IMR-90 (cell line): ENCODE measurements at regions not wholly inside any gene's neighbourhood (a gene's known extent, or its start where the extent isn't known, plus 50 kb on each side); places are given as distances from the start of the nearest gene placed in this dataset.
A peak's percentile ranks its signal among the peaks of the same experiment; 100 is the strongest.

Source experiments
- ATAC-seq: fragments of 200-7000 bp; cut with Tn5 transposase; 2 replicates; pipeline ENCODE4 v1.9.1; 2020; ENCODE audit warnings: low read depth, mild to moderate bottlenecking, moderate library complexity
- BruUV-seq: library from RNA; stranded (reverse); fragments of 400-500 nt; replicated peaks from 2 replicates; lab custom pipeline; 2021; lab: Mats Ljungman, UMichigan
- CTCF ChIA-PET: fragments of 300-600 bp; formaldehyde crosslinking; extraction: SDS; loops from one replicate; lab custom pipeline; 2021; ENCODE audit warnings: antibody characterized with exemption; lab: Yijun Ruan, JAX
- POLR2A ChIA-PET: fragments of 300-600 bp; sonication (Branson Sonifier 250); formaldehyde crosslinking; loops from one replicate; lab custom pipeline; 2022; ENCODE audit warnings: antibody characterized with exemption; ENCODE audit not compliant: unreplicated experiment; lab: Charles Lee
- DNase-seq: peaks from one replicate; pipeline ENCODE4 v3.0.0; 2013
- H2AFZ ChIP-seq: replicated peaks from 2 replicates; pipeline ENCODE3; 2013; ENCODE audit warnings: low read length, mild to moderate bottlenecking; ENCODE audit not compliant: poor library complexity
- H2AK5ac ChIP-seq: 2 replicates; pipeline ENCODE4 v1.6.1; 2013; ENCODE audit warnings: low read depth, low read length, inconsistent platforms
- H2AK9ac ChIP-seq: replicated peaks from 2 replicates; pipeline ENCODE3; 2013; ENCODE audit warnings: mild to moderate bottlenecking, low read depth, low read length, moderate library complexity; ENCODE audit not compliant: poor library complexity
- H2BK120ac ChIP-seq: 2 replicates; pipeline ENCODE4 v1.6.1; 2013; ENCODE audit warnings: low read depth, low read length, inconsistent platforms
- H2BK15ac ChIP-seq: 3 replicates; pipeline ENCODE4 v1.6.1; 2013; ENCODE audit warnings: low read depth, low read length, inconsistent platforms
- H2BK20ac ChIP-seq: 2 replicates; pipeline ENCODE4 v1.6.1; 2013; ENCODE audit warnings: low read depth, mild to moderate bottlenecking, inconsistent platforms, low read length, moderate library complexity
- H2BK5ac ChIP-seq: 2 replicates; pipeline ENCODE4 v1.6.1; 2013; ENCODE audit warnings: mild to moderate bottlenecking, low read depth, low read length, inconsistent platforms; ENCODE audit not compliant: poor library complexity, severe bottlenecking
- H3K14ac ChIP-seq: replicated peaks from 2 replicates; pipeline ENCODE4 v1.6.1; 2013; ENCODE audit warnings: low read depth, low read length, inconsistent platforms
- H3K18ac ChIP-seq: 2 replicates; pipeline ENCODE4 v1.6.1; 2013; ENCODE audit warnings: low read depth, low read length, control low read depth
- H3K23ac ChIP-seq: 2 replicates; pipeline ENCODE4 v1.6.1; 2013; ENCODE audit warnings: low read depth, low read length, inconsistent platforms
- H3K27ac ChIP-seq: 2 replicates; pipeline ENCODE4 v1.5.1; 2013; ENCODE audit warnings: mild to moderate bottlenecking, control low read depth, low read length; ENCODE audit not compliant: insufficient read depth
- H3K27me3 ChIP-seq: 2 replicates; pipeline ENCODE4 v1.6.1; 2013; ENCODE audit warnings: low read length; ENCODE audit not compliant: control insufficient read depth, insufficient read depth
- H3K36me3 ChIP-seq: 2 replicates; pipeline ENCODE4 v1.6.1; 2013; ENCODE audit warnings: low read length, mixed read lengths; ENCODE audit not compliant: control insufficient read depth, insufficient read depth
- H3K4ac ChIP-seq: 2 replicates; pipeline ENCODE4 v1.6.1; 2013; ENCODE audit warnings: low read depth, low read length, inconsistent platforms
- H3K4me1 ChIP-seq: 2 replicates; pipeline ENCODE4 v1.6.1; 2013; ENCODE audit warnings: low read length, mixed read lengths; ENCODE audit not compliant: control insufficient read depth, insufficient read depth
- H3K4me2 ChIP-seq: 2 replicates; pipeline ENCODE4 v1.6.1; 2013; ENCODE audit warnings: low read depth, mild to moderate bottlenecking, control low read depth, low read length, moderate library complexity
- H3K4me3 ChIP-seq: 2 replicates; pipeline ENCODE4 v1.5.1; 2013; ENCODE audit warnings: low read depth, mild to moderate bottlenecking, control low read depth, low read length, moderate library complexity; ENCODE audit not compliant: insufficient read depth
- H3K56ac ChIP-seq: 2 replicates; pipeline ENCODE4 v1.6.1; 2013; ENCODE audit warnings: low read length, inconsistent platforms; ENCODE audit not compliant: insufficient read depth; ENCODE audit errors: extremely low read depth
- H3K79me1 ChIP-seq, 2 experiments: 2 replicates each; pipeline ENCODE4 v1.6.1; 2013; ENCODE audit warnings: low read length in 2 of 2, inconsistent platforms in 1 of 2, low read depth in 1 of 2
- H3K9ac ChIP-seq: 2 replicates; pipeline ENCODE4 v1.6.1; 2013; ENCODE audit warnings: low read depth, low read length, control low read depth
- H3K9me1 ChIP-seq: 2 replicates; pipeline ENCODE4 v1.6.1; 2013; ENCODE audit warnings: low read length, inconsistent platforms; ENCODE audit not compliant: insufficient read depth
- H3K9me3 ChIP-seq: 2 replicates; pipeline ENCODE4 v1.6.1; 2013; ENCODE audit warnings: low read length; ENCODE audit not compliant: control insufficient read depth, insufficient read depth
- H4K20me1 ChIP-seq: 2 replicates; pipeline ENCODE4 v1.6.1; 2013; ENCODE audit warnings: low read length, inconsistent platforms; ENCODE audit not compliant: insufficient read depth
- H4K5ac ChIP-seq: 2 replicates; pipeline ENCODE4 v1.6.1; 2013; ENCODE audit warnings: mild to moderate bottlenecking, low read depth, low read length, control low read depth
- H4K8ac ChIP-seq, 2 experiments: 2 replicates each; pipeline ENCODE4 v1.6.1; 2013; ENCODE audit warnings: low read depth in 2 of 2, low read length in 2 of 2, control low read depth in 1 of 2, inconsistent platforms in 1 of 2
- H4K91ac ChIP-seq: 2 replicates; pipeline ENCODE4 v1.6.1; 2013; ENCODE audit warnings: low read depth, low read length, inconsistent platforms; ENCODE audit not compliant: insufficient read depth
- BHLHE40 ChIP-seq: fragments of 150-350 bp; IDR thresholded peaks from 2 replicates; pipeline ENCODE4 v1.6.1; 2016; ENCODE audit warnings: mild to moderate bottlenecking, low read depth, low read length
- CEBPB ChIP-seq: IDR thresholded peaks from 2 replicates; pipeline ENCODE4 v1.6.1; 2012; ENCODE audit warnings: low read depth, low read length, improper control_type of control experiment
- CHD1 ChIP-seq: IDR thresholded peaks from 2 replicates; pipeline ENCODE4 v1.6.1; 2012; ENCODE audit warnings: low read depth, low read length, improper control_type of control experiment
- CTCF ChIP-seq: conservative IDR thresholded peaks from 2 replicates; pipeline ENCODE4 v1.5.1; 2012; ENCODE audit warnings: mild to moderate bottlenecking, low read depth, low read length, improper control_type of control experiment
- ELK1 ChIP-seq: fragments of 150-350 bp; IDR thresholded peaks from 2 replicates; pipeline ENCODE4 v1.6.1; 2016; ENCODE audit warnings: low read depth, mild to moderate bottlenecking, low read length, moderate library complexity, borderline replicate concordance
- FOS ChIP-seq: fragments of 150-350 bp; IDR thresholded peaks from 2 replicates; pipeline ENCODE4 v1.6.1; 2016; ENCODE audit warnings: low read depth, low read length
- MAFK ChIP-seq: IDR thresholded peaks from 2 replicates; pipeline ENCODE4 v1.6.1; 2012; ENCODE audit warnings: low read depth, low read length, improper control_type of control experiment
- MAZ ChIP-seq: IDR thresholded peaks from 2 replicates; pipeline ENCODE4 v1.6.1; 2012; ENCODE audit warnings: low read depth, mild to moderate bottlenecking, low read length, improper control_type of control experiment, moderate library complexity, borderline replicate concordance
- MXI1 ChIP-seq: IDR thresholded peaks from 2 replicates; pipeline ENCODE4 v1.6.1; 2012; ENCODE audit warnings: low read depth, mild to moderate bottlenecking, low read length, moderate library complexity, borderline replicate concordance
- NFE2L2 ChIP-seq: fragments of 150-350 bp; IDR thresholded peaks from 2 replicates; pipeline ENCODE4 v1.6.1; 2016; ENCODE audit warnings: low read depth, mild to moderate bottlenecking, low read length
- POLR2A ChIP-seq: IDR thresholded peaks from 2 replicates; pipeline ENCODE4 v1.6.1; 2012; ENCODE audit warnings: mild to moderate bottlenecking, low read depth, low read length
- RAD21 ChIP-seq: IDR thresholded peaks from 2 replicates; pipeline ENCODE4 v1.6.1; 2012; ENCODE audit warnings: low read length, improper control_type of control experiment
- RCOR1 ChIP-seq: IDR thresholded peaks from 2 replicates; pipeline ENCODE4 v1.6.1; 2012; ENCODE audit warnings: mild to moderate bottlenecking, low read length, improper control_type of control experiment; ENCODE audit not compliant: insufficient replicate concordance
- RFX5 ChIP-seq: IDR thresholded peaks from 2 replicates; pipeline ENCODE4 v1.8.0; 2012; ENCODE audit warnings: low read depth, mild to moderate bottlenecking, low read length, moderate library complexity
- SMC3 ChIP-seq: fragments of 150-350 bp; IDR thresholded peaks from 2 replicates; pipeline ENCODE4 v1.6.1; 2016; ENCODE audit warnings: low read depth, mild to moderate bottlenecking, antibody characterized with exemption, low read length, moderate library complexity
- USF2 ChIP-seq: fragments of 150-350 bp; IDR thresholded peaks from 2 replicates; pipeline ENCODE4 v1.6.1; 2017; ENCODE audit warnings: mild to moderate bottlenecking, antibody characterized with exemption, low read length, low read depth
- WGBS, 2 experiments: methylation state at CpG; one replicate each; pipeline versions ENCODE4 v1.1.5 to v1.1.7; 2013; ENCODE audit warnings: missing lambda C conversion rate in 2 of 2; ENCODE audit not compliant: insufficient read length in 1 of 2; ENCODE audit errors: extremely low coverage in 2 of 2; 5-methylcytosine and 5-hydroxymethylcytosine counted together
- dilution Hi-C: fragments of 300-500 bp; cut with HindIII; formaldehyde crosslinking; loops from one replicate; pipeline ENCODE4 v1.14.3; 2018; ENCODE audit warnings: low sequenced_read_pairs; ENCODE audit not compliant: unreplicated experiment
- in situ Hi-C: fragments of 300-500 bp; cut with MboI; formaldehyde crosslinking; loops from 3 replicates; pipeline ENCODE4 v1.14.3; 2019; ENCODE audit warnings: low sequenced_read_pairs, inconsistent platforms, mixed read lengths
- intact Hi-C: fragments of 100-400 bp; cut with micrococcal nuclease; formaldehyde crosslinking; loops from 2 replicates; pipeline ENCODE4 v1.10.0; 2022

- Histone ChIP-seq H2AFZ (no peak overlapping the region), H2AK5ac (peak overlapping the region; percentile 3; the same call in 1 of the 2 replicates), H3K4ac (no peak overlapping the region; the same call in 1 of the 2 replicates), H2AK9ac (no peak overlapping the region), H2BK15ac (peak overlapping the region; percentile 10; the same call in 1 of the 3 replicates), H3K9me1 (no peaks in the 10 kb centered on the region; the same call in 1 of the 2 replicates), H2BK20ac (no peak overlapping the region), H3K4me1 (peaks cover 16% of the 10 kb centered on the region), H3K9ac (no peak overlapping the region), H2BK120ac (no peak overlapping the region), H3K56ac (no peak overlapping the region), H3K79me1 (no peaks in the 10 kb centered on the region), H3K9me3 (peaks cover 2% of the 10 kb centered on the region; the same call in 1 of the 2 replicates), H3K27ac (no peak overlapping the region), H4K8ac (peak overlapping the region in 1 of 2 experiments; percentile 82; a peak in 1 of 4 replicates), H3K23ac (no peak overlapping the region), H2BK5ac (no peak overlapping the region), H3K4me3 (no peak overlapping the region), H4K91ac (peak overlapping the region; percentile 38; the same call in 1 of the 2 replicates), H3K4me2 (no peak overlapping the region), H3K27me3 (no peaks in the 10 kb centered on the region), H4K20me1 (no peaks in the 10 kb centered on the region), H3K14ac (no peak overlapping the region), H4K5ac (no peak overlapping the region; the same call in 1 of the 2 replicates), H3K36me3 (no peaks in the 10 kb centered on the region), H3K18ac (no peak overlapping the region; the same call in 1 of the 2 replicates)
- dilution Hi-C loops = no loop called here
- TF ChIP-seq SMC3 (no peak), CTCF (no peak), RAD21 (no peak), CEBPB (no peak), USF2 (no peak), CHD1 (no peak), NFE2L2 (no peak), ELK1 (no peak), RFX5 (no peak), RCOR1 (no peak), POLR2A (no peak), MAZ (no peak), BHLHE40 (no peak), MXI1 (no peak), FOS (no peak), MAFK (no peak)
- no TSS peak for BruUV-seq
- ChIA-PET POLR2A (no interaction called here), CTCF (no interaction called here)
- intact Hi-C loops = loop anchor here (10.0 kb wide), 1 partner anchor 629 kb away; no protein-coding TSS in a partner anchor
- no peak for ATAC-seq
- DNase-seq = no peak
- in situ Hi-C loops = no loop called here
- WGBS, 2 experiments = no CpG with 5 or more reads among the region's 2 CpGs
These were observed 141.1 kb upstream of the MGMT start for GRCh38 chr10:129325893-129326292.
